HepG2 (cell line): ENCODE measurements at regions not wholly inside any gene's neighbourhood (a gene's known extent, or its start where the extent isn't known, plus 50 kb on each side); places are given as distances from the start of the nearest gene placed in this dataset.

Experiments used
- ARID3A ChIP-seq: IDR thresholded peaks from 2 replicates; pipeline ENCODE4 v1.6.1; 2012; ENCODE audit warnings: low read depth, low read length, improper control_type of control experiment
- ELF1 ChIP-seq: sonication (generic); formaldehyde crosslinking; IDR thresholded peaks from 2 replicates; pipeline ENCODE4 v1.4.0; 2020; ENCODE audit warnings: missing genetic modification reagents
- ELF3 ChIP-seq: IDR thresholded peaks from 2 replicates; pipeline ENCODE4 v1.6.1; 2016; ENCODE audit warnings: missing genetic modification reagents, missing compliant biosample characterization
- FOXA3 ChIP-seq: IDR thresholded peaks from 2 replicates; pipeline ENCODE4 v1.6.1; 2016; ENCODE audit warnings: missing genetic modification reagents, missing compliant biosample characterization
- KLF16 ChIP-seq, 2 experiments: sonication (generic) in 1 of 2; formaldehyde crosslinking in 1 of 2; IDR thresholded peaks; 2 replicates each; pipeline versions ENCODE4 v1.6.1 to v1.8.0; 2016 to 2023; ENCODE audit warnings: missing genetic modification reagents in 2 of 2, missing compliant biosample characterization in 1 of 2
- MEIS2 ChIP-seq: sonication (generic); formaldehyde crosslinking; IDR thresholded peaks from 2 replicates; pipeline ENCODE4 v1.9.0; 2021; ENCODE audit warnings: mild to moderate bottlenecking, missing genetic modification reagents
- NCOR1 ChIP-seq: fragments of 200-600 bp; sonication (generic); IDR thresholded peaks from 2 replicates; pipeline ENCODE4 v1.7.0; 2017; ENCODE audit warnings: antibody characterized with exemption, low read length, borderline replicate concordance
- PAXIP1 ChIP-seq: sonication (generic); formaldehyde crosslinking; conservative IDR thresholded peaks from 2 replicates; pipeline ENCODE4 v1.4.0; 2020; ENCODE audit warnings: mild to moderate bottlenecking, missing genetic modification reagents, moderate library complexity
- REPIN1 ChIP-seq: sonication (generic); formaldehyde crosslinking; IDR thresholded peaks from 2 replicates; pipeline ENCODE4 v1.8.0; 2022; ENCODE audit warnings: missing genetic modification reagents, low read depth, mild to moderate bottlenecking, borderline replicate concordance
- TEAD3 ChIP-seq: optimal IDR thresholded peaks from 2 replicates; pipeline ENCODE3; 2016; ENCODE audit warnings: borderline replicate concordance
- THAP11 ChIP-seq: IDR thresholded peaks from 2 replicates; pipeline ENCODE4 v1.6.1; 2016; ENCODE audit warnings: missing biosample characterization, missing genetic modification reagents
- ZNF224 ChIP-seq: sonication (generic); formaldehyde crosslinking; IDR thresholded peaks from 2 replicates; pipeline ENCODE4 v1.5.0; 2020; ENCODE audit warnings: mild to moderate bottlenecking, missing genetic modification reagents
- ZNF343 ChIP-seq: sonication (generic); formaldehyde crosslinking; IDR thresholded peaks from 2 replicates; pipeline ENCODE4 v1.4.0; 2020; ENCODE audit warnings: mild to moderate bottlenecking, missing genetic modification reagents
- ZNF510 ChIP-seq: sonication (generic); formaldehyde crosslinking; IDR thresholded peaks from 2 replicates; pipeline ENCODE4 v1.4.0; 2020; ENCODE audit warnings: low read depth, mild to moderate bottlenecking, missing genetic modification reagents
- ZNF550 ChIP-seq: sonication (generic); formaldehyde crosslinking; IDR thresholded peaks from 2 replicates; pipeline ENCODE4 v1.4.0; 2020; ENCODE audit warnings: mild to moderate bottlenecking, missing genetic modification reagents, borderline replicate concordance
- TF ChIP-seq, protein P1 (sequence below): sonication (generic); formaldehyde crosslinking; IDR thresholded peaks from 2 replicates; pipeline ENCODE4 v1.5.0; 2020; ENCODE audit warnings: missing genetic modification reagents, mild to moderate bottlenecking, borderline replicate concordance
- TF ChIP-seq, protein P2 (sequence below): sonication (generic); formaldehyde crosslinking; IDR thresholded peaks from 2 replicates; pipeline ENCODE4 v1.5.1; 2020; ENCODE audit warnings: mild to moderate bottlenecking, missing genetic modification reagents, borderline replicate concordance

DNA sequence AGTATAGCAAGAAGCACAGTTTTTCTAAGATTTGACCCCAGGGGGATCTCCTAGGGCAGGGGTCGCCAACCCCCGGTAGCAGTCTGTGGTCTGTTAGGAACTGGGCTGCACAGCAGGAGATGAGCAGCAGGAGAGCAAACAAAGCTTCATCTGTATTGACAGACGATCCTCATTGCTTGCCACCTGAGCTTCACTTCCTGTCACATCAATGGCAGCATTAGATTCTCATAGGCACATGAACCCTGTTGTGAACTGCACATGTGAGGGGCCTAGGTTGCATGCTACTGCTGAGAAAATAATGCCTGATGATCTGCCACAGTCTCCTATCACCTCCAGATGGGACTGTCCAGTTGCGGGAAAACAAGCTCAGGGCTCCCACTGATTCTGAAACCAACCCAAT lies 136.2 kb downstream of the RGPD3 start (continued):
- TF ChIP-seq, protein P1, sequence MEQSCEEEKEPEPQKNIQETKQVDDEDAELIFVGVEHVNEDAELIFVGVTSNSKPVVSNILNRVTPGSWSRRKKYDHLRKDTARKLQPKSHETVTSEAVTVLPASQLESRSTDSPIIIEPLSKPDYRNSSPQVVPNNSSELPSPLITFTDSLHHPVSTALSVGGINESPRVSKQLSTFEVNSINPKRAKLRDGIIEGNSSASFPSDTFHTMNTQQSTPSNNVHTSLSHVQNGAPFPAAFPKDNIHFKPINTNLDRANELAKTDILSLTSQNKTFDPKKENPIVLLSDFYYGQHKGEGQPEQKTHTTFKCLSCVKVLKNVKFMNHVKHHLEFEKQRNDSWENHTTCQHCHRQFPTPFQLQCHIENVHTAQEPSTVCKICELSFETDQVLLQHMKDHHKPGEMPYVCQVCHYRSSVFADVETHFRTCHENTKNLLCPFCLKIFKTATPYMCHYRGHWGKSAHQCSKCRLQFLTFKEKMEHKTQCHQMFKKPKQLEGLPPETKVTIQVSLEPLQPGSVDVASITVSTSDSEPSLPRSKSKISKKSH (CRISPR knock-in tag) = no peak
- TF ChIP-seq ZNF510 (CRISPR knock-in tag) (0 out of 2 replicates have a peak, but pooled peaks have one; percentile 72), ELF3 (CRISPR knock-in tag) (peak; percentile 86), KLF16 (CRISPR knock-in tag; IDR thresholded peaks at IDR 0.05) (peak in 1 of 2 experiments; percentile 60; a peak in 1 of 4 replicates), ZNF550 (CRISPR knock-in tag) (no peak), TEAD3 (CRISPR knock-in tag) (peak; percentile 78), ZNF343 (0 out of 2 replicates have a peak, but pooled peaks have one; percentile 64), PAXIP1 (CRISPR knock-in tag) (peak; percentile 79), ARID3A (0 out of 2 replicates have a peak, but pooled peaks have one; percentile 42), MEIS2 (CRISPR knock-in tag) (peak; percentile 79; the same call in 1 of the 2 replicates), FOXA3 (CRISPR knock-in tag) (peak; percentile 86), ZNF224 (CRISPR knock-in tag) (no peak), NCOR1 (no peak), ELF1 (peak; percentile 67), THAP11 (peak; percentile 52; the same call in 1 of the 2 replicates), REPIN1 (CRISPR knock-in tag) (0 out of 2 replicates have a peak, but pooled peaks have one; percentile 62)
- TF ChIP-seq, protein P2, sequence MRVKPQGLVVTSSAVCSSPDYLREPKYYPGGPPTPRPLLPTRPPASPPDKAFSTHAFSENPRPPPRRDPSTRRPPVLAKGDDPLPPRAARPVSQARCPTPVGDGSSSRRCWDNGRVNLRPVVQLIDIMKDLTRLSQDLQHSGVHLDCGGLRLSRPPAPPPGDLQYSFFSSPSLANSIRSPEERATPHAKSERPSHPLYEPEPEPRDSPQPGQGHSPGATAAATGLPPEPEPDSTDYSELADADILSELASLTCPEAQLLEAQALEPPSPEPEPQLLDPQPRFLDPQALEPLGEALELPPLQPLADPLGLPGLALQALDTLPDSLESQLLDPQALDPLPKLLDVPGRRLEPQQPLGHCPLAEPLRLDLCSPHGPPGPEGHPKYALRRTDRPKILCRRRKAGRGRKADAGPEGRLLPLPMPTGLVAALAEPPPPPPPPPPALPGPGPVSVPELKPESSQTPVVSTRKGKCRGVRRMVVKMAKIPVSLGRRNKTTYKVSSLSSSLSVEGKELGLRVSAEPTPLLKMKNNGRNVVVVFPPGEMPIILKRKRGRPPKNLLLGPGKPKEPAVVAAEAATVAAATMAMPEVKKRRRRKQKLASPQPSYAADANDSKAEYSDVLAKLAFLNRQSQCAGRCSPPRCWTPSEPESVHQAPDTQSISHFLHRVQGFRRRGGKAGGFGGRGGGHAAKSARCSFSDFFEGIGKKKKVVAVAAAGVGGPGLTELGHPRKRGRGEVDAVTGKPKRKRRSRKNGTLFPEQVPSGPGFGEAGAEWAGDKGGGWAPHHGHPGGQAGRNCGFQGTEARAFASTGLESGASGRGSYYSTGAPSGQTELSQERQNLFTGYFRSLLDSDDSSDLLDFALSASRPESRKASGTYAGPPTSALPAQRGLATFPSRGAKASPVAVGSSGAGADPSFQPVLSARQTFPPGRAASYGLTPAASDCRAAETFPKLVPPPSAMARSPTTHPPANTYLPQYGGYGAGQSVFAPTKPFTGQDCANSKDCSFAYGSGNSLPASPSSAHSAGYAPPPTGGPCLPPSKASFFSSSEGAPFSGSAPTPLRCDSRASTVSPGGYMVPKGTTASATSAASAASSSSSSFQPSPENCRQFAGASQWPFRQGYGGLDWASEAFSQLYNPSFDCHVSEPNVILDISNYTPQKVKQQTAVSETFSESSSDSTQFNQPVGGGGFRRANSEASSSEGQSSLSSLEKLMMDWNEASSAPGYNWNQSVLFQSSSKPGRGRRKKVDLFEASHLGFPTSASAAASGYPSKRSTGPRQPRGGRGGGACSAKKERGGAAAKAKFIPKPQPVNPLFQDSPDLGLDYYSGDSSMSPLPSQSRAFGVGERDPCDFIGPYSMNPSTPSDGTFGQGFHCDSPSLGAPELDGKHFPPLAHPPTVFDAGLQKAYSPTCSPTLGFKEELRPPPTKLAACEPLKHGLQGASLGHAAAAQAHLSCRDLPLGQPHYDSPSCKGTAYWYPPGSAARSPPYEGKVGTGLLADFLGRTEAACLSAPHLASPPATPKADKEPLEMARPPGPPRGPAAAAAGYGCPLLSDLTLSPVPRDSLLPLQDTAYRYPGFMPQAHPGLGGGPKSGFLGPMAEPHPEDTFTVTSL (CRISPR knock-in tag) = peak; percentile 94
